ENCODE measurements at regions not wholly inside any gene's neighbourhood (a gene's known extent, or its start where the extent isn't known, plus 50 kb on each side); places are given as distances from the start of the nearest gene placed in this dataset.

DNA sequence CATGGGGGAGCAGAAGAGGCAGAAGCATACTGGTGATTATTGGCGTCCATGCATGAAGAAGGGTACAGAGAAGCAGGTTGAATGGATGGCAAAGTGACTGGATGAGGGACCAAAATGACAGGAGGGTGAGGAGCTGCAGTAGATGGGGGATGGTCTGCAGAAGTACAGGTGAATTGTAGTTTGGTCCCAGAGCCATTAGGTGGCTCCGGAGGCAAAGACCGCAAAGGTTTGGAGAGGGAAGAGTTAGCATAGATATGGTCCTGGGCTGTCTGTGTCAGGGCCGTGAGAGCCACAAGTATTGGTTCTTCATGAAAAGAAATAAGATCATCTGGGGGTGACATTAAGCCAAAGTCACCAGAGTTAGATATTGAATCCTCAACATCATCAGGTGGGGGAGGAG lies 59.0 kb upstream of the ZNF726 start:
- no peak for DNase-seq

DNA sequence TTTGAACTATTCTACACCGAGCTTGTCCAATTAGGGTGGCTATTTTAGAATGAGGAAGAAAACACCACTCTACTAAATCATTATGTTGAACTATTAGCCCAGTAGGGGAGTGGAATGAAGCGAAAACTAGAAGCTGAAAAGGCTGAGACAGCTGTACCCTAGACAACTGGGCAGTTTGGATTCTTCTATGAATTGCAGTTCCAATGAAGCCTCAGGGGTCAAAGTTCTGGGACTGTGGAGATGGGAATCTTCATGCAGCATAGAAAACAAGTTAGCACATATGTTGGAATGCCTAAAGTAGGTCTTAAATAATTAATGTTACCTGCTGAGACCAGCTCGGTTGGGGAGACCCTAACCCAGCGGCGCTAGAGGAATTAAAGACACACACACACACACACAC lies 62.7 kb upstream of the ZNF726 start:
- no peak for DNase-seq

DNA sequence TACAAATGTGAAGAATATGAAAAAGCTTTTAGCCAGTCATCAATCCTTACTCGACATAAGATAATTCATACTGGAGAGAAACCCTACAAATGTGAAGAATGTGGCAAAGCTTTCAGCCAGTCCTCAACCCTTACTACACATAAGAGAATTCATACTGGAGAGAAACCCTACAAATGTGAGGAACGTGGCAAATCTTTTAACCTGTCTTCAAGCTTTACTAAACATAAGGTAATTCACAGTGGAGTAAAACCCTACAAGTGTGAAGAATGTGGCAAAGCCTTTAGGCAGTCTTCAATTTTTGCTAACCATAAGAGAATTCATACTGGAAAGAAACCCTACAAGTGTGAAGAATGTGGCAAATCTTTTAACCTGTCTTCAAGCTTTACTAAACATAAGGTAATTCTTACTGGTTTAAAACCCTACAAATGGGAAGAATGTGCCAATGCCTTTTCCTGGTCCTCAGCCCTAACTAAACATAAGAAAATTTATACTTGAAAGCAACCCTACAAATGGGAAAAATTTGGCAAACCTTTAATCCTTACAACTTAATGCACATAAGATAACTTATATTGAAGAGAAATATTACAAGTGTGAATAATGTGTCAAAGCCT lies 74.1 kb upstream of the ZNF681 start:
- no peak for DNase-seq

DNA sequence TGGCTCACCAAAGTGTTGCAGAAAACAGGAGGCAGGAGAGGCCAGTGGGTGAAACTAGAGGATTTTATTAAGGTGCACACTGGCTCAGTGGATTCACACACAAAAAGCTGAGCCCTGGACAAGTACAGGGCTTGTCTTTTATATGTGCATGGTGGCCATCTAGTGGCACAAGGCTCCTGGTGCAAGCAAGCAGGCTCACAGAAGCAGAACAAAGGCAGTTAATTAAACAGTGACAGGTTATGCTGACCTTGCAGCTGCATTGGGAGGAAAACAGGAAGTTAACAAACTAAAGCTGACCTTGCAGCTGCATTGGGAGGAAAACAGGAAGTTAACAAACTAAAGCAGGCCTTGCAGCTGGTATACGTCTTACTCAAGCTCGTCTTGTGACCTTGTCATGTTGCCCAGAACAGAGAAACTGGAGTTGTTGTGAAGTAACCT lies 65.3 kb upstream of the ZNF681 start:
- peak; percentile 68 to 78 for DNase-seq

DNA sequence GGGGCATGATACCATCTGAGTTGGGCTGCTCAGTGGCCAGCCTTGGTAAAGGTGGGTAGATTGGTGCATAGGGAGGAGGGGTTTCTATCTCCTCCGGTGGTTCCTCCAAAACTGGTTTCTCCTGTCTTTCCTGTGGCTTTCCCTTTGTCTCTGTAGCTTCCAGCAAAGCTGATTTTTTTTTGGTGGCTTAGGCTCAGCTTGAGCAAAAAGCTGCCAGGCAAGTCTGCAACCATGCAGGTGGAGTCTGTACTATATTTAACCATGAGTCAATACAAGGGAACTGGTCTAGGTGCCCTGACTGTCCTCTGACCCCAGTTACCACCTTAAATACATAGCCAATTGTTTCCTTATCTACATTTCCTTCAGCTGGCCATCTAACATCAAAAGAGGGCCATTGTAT lies 64.0 kb upstream of the ZNF681 start:
- no peak for DNase-seq

DNA sequence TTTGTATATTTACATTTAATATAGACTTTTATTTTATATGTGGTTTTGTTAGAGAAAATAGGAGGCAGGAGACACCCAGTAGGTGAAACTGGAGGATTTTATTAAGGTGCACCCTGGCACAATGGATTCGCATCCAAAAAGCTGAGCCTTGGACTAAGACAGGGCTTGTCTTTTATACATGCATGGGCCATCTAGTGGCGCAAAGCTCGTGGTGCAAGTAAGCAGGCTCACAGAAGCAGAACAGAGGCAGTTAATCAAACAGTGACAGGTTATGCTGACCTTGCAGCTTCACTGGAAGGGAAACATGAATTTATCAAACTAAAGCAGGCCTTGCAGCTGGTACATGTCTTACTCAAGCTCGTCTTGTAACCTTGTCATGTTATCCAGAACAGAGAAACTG lies 58.8 kb upstream of the ZNF681 start:
- peak; percentile 53 to 60 for DNase-seq

DNA sequence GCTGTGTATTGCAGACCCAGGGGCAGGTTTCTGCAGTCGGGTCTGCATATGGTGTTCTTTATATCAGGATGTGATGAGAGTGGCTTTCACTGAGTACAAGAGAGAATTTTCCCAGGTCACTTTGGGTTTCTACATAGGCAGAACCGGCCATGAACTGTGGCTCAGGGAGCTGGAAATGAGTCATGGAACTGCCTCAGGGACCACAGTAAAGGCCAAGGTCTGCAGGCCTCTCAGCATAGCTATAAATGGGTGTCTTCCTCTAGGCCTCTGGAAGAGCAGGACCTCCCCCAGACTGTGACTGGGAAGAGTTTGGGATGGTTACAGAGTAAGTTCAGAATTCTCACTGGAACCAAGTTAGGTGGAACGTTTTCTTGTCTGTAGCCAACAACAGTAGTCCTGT lies 51.8 kb upstream of the ZNF681 start:
- no peak for DNase-seq

All from AML-193 (cell line).